ENCODE measurements at regions not wholly inside any gene's neighbourhood (a gene's known extent, or its start where the extent isn't known, plus 50 kb on each side); places are given as distances from the start of the nearest gene placed in this dataset.
"Not testable (repeated sequence)": the region's sequence is repeated elsewhere in the genome, so short reads cannot be mapped to it uniquely, and the experiment has no call there.

GRCh38 chr6:14597090-14597489 lies 479.5 kb downstream of the CD83 start:
- ATAC-seq, result no peak
- 67 to 74% (median 74%) methylated on average over 4 of the region's 4 CpGs for WGBS, 3 donors
- intact Hi-C loops (cut with DNase I), result no loop called here

GRCh38 chr6:14598017-14598864 lies 480.7 kb downstream of the CD83 start:
- WGBS, 3 donors, result 86 to 90% (median 89%) methylated on average over 6 of the region's 6 CpGs
- no peak for ATAC-seq

More at GRCh38 chr6:14597090-14597489, 479.5 kb downstream of the CD83 start:
- Histone ChIP-seq H3K9me3 (no peaks in the 10 kb centered on the region), H3K4me3 (no peak overlapping the region), H3K4me1 (no peaks in the 10 kb centered on the region), H3K27me3 (ENCODE audit: insufficient read depth in 3 of 3, low read length in 2 of 3) (no peaks in the 10 kb centered on the region), H3K27ac (no peak overlapping the region), H3K36me3 (ENCODE audit: insufficient read depth in 1 of 2, low read depth in 1 of 2) (no peaks in the 10 kb centered on the region)
- DNase-seq, result no peak
- TF ChIP-seq CTCF (IDR thresholded peaks at IDR 0.05), result no peak

GRCh38 chr6:14600306-14600705 lies 482.7 kb downstream of the CD83 start:
- H3K9me3 ChIP-seq; H3K36me3 ChIP-seq (ENCODE audit: insufficient read depth in 1 of 2, low read depth in 1 of 2); H3K27me3 ChIP-seq (ENCODE audit: insufficient read depth in 3 of 3, low read length in 2 of 3); DNase-seq; H3K27ac ChIP-seq; intact Hi-C loops (cut with DNase I); H3K4me3 ChIP-seq; ATAC-seq; H3K4me1 ChIP-seq: not testable (repeated sequence)
- WGBS, 3 donors, result 92 to 94% (median 94%) methylated on average over 8 of the region's 8 CpGs

More at GRCh38 chr6:14598017-14598864, 480.7 kb downstream of the CD83 start:
- no peak for DNase-seq
- H3K27ac ChIP-seq, result no peak overlapping the region
- intact Hi-C loops (cut with DNase I), result no loop called here
- no peaks in the 10 kb centered on the region for H3K9me3 ChIP-seq
- TF ChIP-seq CTCF (IDR thresholded peaks at IDR 0.05), result no peak
- no peaks in the 10 kb centered on the region for H3K4me1 ChIP-seq
- H3K36me3 ChIP-seq (ENCODE audit: insufficient read depth in 1 of 2, low read depth in 1 of 2), result no peaks in the 10 kb centered on the region
- H3K4me3 ChIP-seq, result no peak overlapping the region
- H3K27me3 ChIP-seq (ENCODE audit: insufficient read depth in 3 of 3, low read length in 2 of 3), result no peaks in the 10 kb centered on the region

- DNase-seq (no peak), ATAC-seq (no peak)
- H3K4me3 ChIP-seq, result no peak overlapping the region
- intact Hi-C loops (cut with DNase I), result no loop called here
- H3K36me3 ChIP-seq (ENCODE audit: insufficient read depth in 1 of 2, low read depth in 1 of 2), result no peaks in the 10 kb centered on the region
- no peaks in the 10 kb centered on the region for H3K9me3 ChIP-seq
- no peaks in the 10 kb centered on the region for H3K4me1 ChIP-seq
- TF ChIP-seq CTCF (IDR thresholded peaks at IDR 0.05), result no peak
- H3K27ac ChIP-seq, result no peak overlapping the region
- no peaks in the 10 kb centered on the region for H3K27me3 ChIP-seq (ENCODE audit: insufficient read depth in 3 of 3, low read length in 2 of 3)
- 73 to 76% (median 74%) methylated on average over 7 of the region's 7 CpGs for WGBS, 3 donors
Measured at GRCh38 chr6:14601490-14601889, 483.9 kb downstream of the CD83 start.

GRCh38 chr6:14606353-14606752 lies 488.8 kb downstream of the CD83 start:
- intact Hi-C loops (cut with DNase I), result no loop called here
- no peak for TF ChIP-seq CTCF (IDR thresholded peaks at IDR 0.05)
- Histone ChIP-seq H3K9me3 (no peaks in the 10 kb centered on the region), H3K4me1 (no peaks in the 10 kb centered on the region), H3K27me3 (ENCODE audit: insufficient read depth in 3 of 3, low read length in 2 of 3) (no peaks in the 10 kb centered on the region), H3K27ac (no peak overlapping the region), H3K36me3 (ENCODE audit: insufficient read depth in 1 of 2, low read depth in 1 of 2) (no peaks in the 10 kb centered on the region), H3K4me3 (no peak overlapping the region)
- ATAC-seq, result no peak
- WGBS, 3 donors, result 81 to 89% (median 89%) methylated on average over 5 of the region's 5 CpGs
- DNase-seq, result no peak
